ENCODE measurements at regions not wholly inside any gene's neighbourhood (a gene's known extent, or its start where the extent isn't known, plus 50 kb on each side); places are given as distances from the start of the nearest gene placed in this dataset.

DNA sequence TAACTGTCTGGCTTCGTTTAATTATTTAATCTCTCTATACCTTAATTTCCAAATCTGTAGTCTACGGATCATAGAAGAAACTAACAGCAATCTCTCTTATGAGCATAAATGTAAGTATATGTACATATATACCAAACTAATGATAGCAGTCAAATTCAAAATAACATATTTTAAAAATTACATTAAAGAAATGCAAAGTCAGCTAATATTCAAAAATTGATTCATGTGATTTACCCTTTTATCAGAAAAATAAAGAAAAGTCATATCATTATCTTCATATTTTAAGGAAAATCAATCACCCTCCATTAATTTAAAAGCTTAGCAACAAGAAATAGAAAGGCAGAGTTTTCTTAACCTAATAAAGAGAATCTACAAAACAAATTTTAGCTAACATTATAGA lies 575.9 kb downstream of the IRS1 start:
- CTCF ChIA-PET: no interaction called here
- BruUV-seq (replicated peaks): no TSS peak
- in situ Hi-C loops (cut with HindIII; ENCODE audit: low pct_unique_long_range_greater_than_20kb, low sequenced_read_pairs): no loop called here
- DNase-seq (ENCODE audit: low read depth, low spot score) (no peak), ATAC-seq (no peak)
- POLR2A ChIA-PET: no interaction called here
- no peaks in the 10 kb centered on the region for H3K36me3 ChIP-seq (ENCODE audit: control insufficient read depth, insufficient read depth, low read length)
- no peaks in the 10 kb centered on the region for H3K4me1 ChIP-seq (ENCODE audit: control insufficient read depth, insufficient read depth, low read length)
- H3K4me3 ChIP-seq (ENCODE audit: low read depth in 2 of 2, low read length in 2 of 2): no peak overlapping the region
- no peaks in the 10 kb centered on the region for H3K27me3 ChIP-seq (ENCODE audit: control insufficient read depth, insufficient read depth, low read length)
- no peak for TF ChIP-seq POLR2AphosphoS5 (IDR thresholded peaks at IDR 0.05; ENCODE audit: low read depth, low read length)
- TF ChIP-seq, protein P1, sequence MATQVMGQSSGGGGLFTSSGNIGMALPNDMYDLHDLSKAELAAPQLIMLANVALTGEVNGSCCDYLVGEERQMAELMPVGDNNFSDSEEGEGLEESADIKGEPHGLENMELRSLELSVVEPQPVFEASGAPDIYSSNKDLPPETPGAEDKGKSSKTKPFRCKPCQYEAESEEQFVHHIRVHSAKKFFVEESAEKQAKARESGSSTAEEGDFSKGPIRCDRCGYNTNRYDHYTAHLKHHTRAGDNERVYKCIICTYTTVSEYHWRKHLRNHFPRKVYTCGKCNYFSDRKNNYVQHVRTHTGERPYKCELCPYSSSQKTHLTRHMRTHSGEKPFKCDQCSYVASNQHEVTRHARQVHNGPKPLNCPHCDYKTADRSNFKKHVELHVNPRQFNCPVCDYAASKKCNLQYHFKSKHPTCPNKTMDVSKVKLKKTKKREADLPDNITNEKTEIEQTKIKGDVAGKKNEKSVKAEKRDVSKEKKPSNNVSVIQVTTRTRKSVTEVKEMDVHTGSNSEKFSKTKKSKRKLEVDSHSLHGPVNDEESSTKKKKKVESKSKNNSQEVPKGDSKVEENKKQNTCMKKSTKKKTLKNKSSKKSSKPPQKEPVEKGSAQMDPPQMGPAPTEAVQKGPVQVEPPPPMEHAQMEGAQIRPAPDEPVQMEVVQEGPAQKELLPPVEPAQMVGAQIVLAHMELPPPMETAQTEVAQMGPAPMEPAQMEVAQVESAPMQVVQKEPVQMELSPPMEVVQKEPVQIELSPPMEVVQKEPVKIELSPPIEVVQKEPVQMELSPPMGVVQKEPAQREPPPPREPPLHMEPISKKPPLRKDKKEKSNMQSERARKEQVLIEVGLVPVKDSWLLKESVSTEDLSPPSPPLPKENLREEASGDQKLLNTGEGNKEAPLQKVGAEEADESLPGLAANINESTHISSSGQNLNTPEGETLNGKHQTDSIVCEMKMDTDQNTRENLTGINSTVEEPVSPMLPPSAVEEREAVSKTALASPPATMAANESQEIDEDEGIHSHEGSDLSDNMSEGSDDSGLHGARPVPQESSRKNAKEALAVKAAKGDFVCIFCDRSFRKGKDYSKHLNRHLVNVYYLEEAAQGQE (IDR thresholded peaks at IDR 0.05; ENCODE audit: insufficient read depth in 1 of 2, low read depth in 2 of 2, low read length in 1 of 2): no peak
- TF ChIP-seq, protein P2, sequence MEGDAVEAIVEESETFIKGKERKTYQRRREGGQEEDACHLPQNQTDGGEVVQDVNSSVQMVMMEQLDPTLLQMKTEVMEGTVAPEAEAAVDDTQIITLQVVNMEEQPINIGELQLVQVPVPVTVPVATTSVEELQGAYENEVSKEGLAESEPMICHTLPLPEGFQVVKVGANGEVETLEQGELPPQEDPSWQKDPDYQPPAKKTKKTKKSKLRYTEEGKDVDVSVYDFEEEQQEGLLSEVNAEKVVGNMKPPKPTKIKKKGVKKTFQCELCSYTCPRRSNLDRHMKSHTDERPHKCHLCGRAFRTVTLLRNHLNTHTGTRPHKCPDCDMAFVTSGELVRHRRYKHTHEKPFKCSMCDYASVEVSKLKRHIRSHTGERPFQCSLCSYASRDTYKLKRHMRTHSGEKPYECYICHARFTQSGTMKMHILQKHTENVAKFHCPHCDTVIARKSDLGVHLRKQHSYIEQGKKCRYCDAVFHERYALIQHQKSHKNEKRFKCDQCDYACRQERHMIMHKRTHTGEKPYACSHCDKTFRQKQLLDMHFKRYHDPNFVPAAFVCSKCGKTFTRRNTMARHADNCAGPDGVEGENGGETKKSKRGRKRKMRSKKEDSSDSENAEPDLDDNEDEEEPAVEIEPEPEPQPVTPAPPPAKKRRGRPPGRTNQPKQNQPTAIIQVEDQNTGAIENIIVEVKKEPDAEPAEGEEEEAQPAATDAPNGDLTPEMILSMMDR (IDR thresholded peaks at IDR 0.05): no peak
- TF ChIP-seq SIN3A (IDR thresholded peaks at IDR 0.05; ENCODE audit: borderline replicate concordance, insufficient read depth, low read depth, low read length): no peak
- intact Hi-C loops (cut with micrococcal nuclease; ENCODE audit: unreplicated experiment): no loop called here
- no peak overlapping the region for H3K27ac ChIP-seq (ENCODE audit: low read length)
- H3K9me3 ChIP-seq (ENCODE audit: control insufficient read depth, insufficient read depth, low read depth, low read length): no peaks in the 10 kb centered on the region

DNA sequence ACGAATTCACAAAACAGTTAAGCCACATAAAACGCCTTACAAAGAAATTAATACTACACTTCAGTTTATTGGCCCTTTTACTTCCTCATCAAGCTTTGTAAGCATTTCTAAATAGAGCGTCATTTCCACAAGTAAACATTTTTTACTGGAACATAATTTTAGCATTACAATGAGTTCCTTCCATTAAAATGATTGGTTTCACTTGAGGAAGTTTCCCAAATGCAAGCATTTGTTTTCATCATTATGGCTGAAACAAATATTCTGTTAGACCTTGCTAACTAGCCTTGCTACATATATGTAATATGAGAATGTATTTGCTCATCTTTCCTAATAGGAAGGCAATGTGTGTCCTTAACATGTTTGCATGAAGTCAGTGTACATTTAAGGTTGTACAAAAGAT lies 579.1 kb downstream of the IRS1 start:
- no peak overlapping the region for H3K27ac ChIP-seq (ENCODE audit: low read length)
- no peaks in the 10 kb centered on the region for H3K4me1 ChIP-seq (ENCODE audit: control insufficient read depth, insufficient read depth, low read length)
- H3K27me3 ChIP-seq (ENCODE audit: control insufficient read depth, insufficient read depth, low read length): no peaks in the 10 kb centered on the region
- intact Hi-C loops (cut with micrococcal nuclease; ENCODE audit: unreplicated experiment) (no loop called here), in situ Hi-C loops (cut with HindIII; ENCODE audit: low pct_unique_long_range_greater_than_20kb, low sequenced_read_pairs) (no loop called here)
- DNase-seq (ENCODE audit: low read depth, low spot score) (no peak), ATAC-seq (no peak)
- no peaks in the 10 kb centered on the region for H3K36me3 ChIP-seq (ENCODE audit: control insufficient read depth, insufficient read depth, low read length)
- CTCF ChIA-PET: no interaction called here
- POLR2A ChIA-PET: no interaction called here
- no peak for TF ChIP-seq TCF7L2 (IDR thresholded peaks at IDR 0.05; ENCODE audit: low read depth, low read length)
- TF ChIP-seq SIN3A (IDR thresholded peaks at IDR 0.05; ENCODE audit: borderline replicate concordance, insufficient read depth, low read depth, low read length): no peak
- TF ChIP-seq, protein P2 (IDR thresholded peaks at IDR 0.05): no peak
- TF ChIP-seq, protein P1 (IDR thresholded peaks at IDR 0.05; ENCODE audit: insufficient read depth in 1 of 2, low read depth in 2 of 2, low read length in 1 of 2): no peak
- TF ChIP-seq POLR2AphosphoS5 (IDR thresholded peaks at IDR 0.05; ENCODE audit: low read depth, low read length): no peak
- no TSS peak for BruUV-seq (replicated peaks)
- no peaks in the 10 kb centered on the region for H3K9me3 ChIP-seq (ENCODE audit: control insufficient read depth, insufficient read depth, low read depth, low read length)
- no peak overlapping the region for H3K4me3 ChIP-seq (ENCODE audit: low read depth in 2 of 2, low read length in 2 of 2)

All from Panc1 (cell line).